DOHH2 (cell line): ENCODE measurements at regions not wholly inside any gene's neighbourhood (a gene's known extent, or its start where the extent isn't known, plus 50 kb on each side); places are given as distances from the start of the nearest gene placed in this dataset.

Experiments
- CTCF ChIP-seq: fragments of 200-600 bp; sonication (generic); IDR thresholded peaks from one replicate; pipeline ENCODE4 v1.5.1; 2014; ENCODE audit warnings: antibody characterized with exemption, mild to moderate bottlenecking, low read depth, low read length; ENCODE audit not compliant: poor library complexity, severe bottlenecking
- EZH2phosphoT487 ChIP-seq: fragments of 200-600 bp; sonication (generic); IDR thresholded peaks from 2 replicates; pipeline ENCODE4 v1.6.1; 2017; ENCODE audit warnings: borderline replicate concordance, mild to moderate bottlenecking, antibody characterized with exemption, low read length, moderate library complexity, mixed read lengths

DNA sequence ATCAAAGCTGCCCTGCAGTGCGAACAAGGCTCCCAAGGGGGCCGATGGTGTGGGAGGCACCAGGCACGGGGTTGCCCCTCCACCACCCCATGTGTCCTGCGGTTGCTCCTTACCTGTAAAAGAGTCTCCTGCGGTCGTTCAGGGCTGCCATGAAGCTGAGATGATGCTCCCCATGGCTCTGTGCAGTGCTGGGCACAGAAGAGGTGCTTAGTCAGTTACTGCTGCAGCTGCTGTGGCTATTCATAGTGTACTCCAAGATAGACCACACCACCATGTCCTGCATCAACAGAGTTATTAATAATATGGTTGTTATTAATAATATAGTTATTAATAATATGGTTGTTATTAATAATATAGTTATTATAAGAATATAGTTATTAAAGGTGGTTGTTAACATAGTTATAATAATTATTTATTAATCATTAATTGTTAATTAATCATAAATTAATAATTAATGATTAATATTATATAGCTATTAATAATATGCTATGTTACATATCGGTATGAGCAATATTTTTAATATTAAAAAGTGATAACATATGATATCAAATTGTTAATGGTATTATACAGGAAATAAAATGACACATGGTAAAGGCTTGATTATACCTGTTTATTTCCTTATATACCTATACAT lies 97.0 kb upstream of the PFKP start:
- TF ChIP-seq CTCF (no peak), EZH2phosphoT487 (no peak)
